HG03175 (cell line): ENCODE measurements at regions not wholly inside any gene's neighbourhood (a gene's known extent, or its start where the extent isn't known, plus 50 kb on each side); places are given as distances from the start of the nearest gene placed in this dataset.

Experiments used
- ATAC-seq: cut with Tn5 transposase; IDR thresholded peaks from one replicate; pipeline ENCODE4 v1.9.1; 2021; ENCODE audit warnings: mild to moderate bottlenecking, moderate library complexity; ENCODE audit not compliant: unreplicated experiment

DNA sequence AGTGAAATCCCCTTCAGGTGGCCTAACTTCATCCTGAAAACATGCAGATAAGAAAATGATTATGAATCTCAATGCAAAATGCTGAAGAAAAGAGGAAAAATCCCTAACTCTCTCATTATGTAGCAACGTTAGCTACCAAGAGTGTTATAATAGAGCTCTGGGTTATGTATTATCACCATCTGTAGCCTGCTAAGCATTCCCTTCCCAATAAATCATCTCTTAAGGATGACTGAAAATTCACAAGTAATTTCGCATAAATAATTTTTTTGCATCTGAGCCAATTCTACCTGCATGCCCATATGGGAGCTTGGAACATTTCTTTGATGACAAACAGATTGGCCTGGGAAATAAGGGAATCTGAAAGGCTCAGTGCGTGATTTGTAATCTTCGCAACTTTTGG, 216.1 kb downstream of the HTR7 start:
- no peak for ATAC-seq

- no peak for ATAC-seq
Measured at GRCh38 chr10:90642136-90642535, 215.7 kb downstream of the HTR7 start.

DNA sequence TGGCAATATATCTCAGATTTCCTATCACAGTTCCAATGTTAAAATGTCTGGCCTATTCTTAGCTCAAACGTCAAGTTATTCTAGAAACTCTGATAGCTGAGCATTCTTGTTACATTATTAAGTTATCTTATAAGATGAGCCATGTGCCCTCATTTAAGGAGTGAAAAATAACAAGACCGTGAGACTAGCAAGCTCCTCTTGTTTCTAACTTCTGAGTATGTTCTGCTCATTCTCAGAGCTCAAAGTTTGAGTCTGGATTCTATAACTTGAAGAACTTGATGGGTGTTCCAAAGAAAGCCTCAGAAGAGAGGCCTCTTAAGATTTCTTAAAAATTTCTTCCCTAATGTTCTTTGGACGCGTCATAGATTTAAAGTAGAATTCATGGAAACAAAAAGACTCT, 215.2 kb downstream of the HTR7 start:
- ATAC-seq, result no peak

DNA sequence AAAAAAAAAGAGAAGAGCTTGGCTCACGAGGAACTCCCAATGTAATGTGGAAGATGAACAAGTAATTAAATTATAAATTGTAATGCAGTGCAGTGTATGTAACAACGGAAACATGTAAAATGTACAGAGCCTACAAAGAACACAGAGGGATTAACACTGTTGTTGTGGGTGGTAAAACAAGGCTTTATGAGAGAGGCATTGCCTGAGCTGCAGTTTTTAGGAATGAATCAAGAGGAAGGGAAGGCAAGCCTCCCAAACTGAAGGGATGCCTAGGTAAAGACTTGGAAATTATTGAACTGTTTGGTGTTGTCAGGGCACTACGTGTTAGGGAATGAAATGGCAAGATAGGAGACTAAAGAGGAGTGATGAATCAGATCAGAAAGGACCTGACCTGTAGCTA, 213.7 kb downstream of the HTR7 start:
- no peak for ATAC-seq

DNA sequence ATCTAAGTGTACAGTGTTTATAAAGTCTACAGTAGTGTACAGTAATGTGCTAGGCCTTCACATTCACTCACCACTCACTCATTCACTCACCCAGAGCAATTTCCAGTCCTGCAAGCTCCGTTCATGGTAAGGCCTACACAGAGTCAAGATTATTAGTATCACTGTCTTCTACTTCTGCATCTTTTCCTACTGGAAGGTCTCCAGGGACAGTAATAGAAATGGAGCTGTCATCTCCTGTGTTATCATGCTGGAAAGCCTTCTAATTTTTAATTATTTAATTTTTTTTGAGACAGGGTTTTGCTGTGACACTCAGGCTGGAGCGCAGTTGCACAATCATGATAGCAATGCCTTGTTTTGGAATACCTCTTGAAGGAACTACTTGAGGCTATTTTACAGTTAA, 207.0 kb downstream of the HTR7 start:
- ATAC-seq, result no peak

- no peak for ATAC-seq
Measured at GRCh38 chr10:90652519-90652918, 205.3 kb downstream of the HTR7 start.

- no peak for ATAC-seq
Measured at GRCh38 chr10:90658791-90659190, 199.0 kb downstream of the HTR7 start.

- ATAC-seq, result no peak
Measured at GRCh38 chr10:90665905-90666662, 191.8 kb downstream of the HTR7 start.

DNA sequence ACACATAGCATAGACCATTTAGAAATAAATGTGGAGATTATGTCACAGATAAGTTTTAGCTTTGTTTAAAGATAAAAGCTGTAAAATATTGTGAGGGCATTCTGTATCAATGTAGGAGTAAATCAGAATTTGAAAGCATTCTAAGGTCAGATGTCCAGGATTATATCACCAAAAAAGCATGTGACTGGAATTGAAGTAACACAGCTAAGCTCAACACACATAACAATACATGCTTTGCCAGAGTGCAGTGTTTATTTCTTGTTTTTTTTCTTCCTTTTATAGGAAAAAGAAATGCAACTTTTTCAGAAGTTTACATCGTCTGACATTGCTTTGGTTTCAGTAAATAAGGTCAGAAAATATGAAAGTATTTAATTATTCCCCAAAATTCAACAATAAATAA, 183.4 kb downstream of the HTR7 start:
- ATAC-seq, result no peak

GRCh38 chr10:90674928-90675327, 182.9 kb downstream of the HTR7 start:
- no peak for ATAC-seq

GRCh38 chr10:90675621-90676020, 182.2 kb downstream of the HTR7 start:
- ATAC-seq, result no peak
